ENCODE measurements at regions not wholly inside any gene's neighbourhood (a gene's known extent, or its start where the extent isn't known, plus 50 kb on each side); places are given as distances from the start of the nearest gene placed in this dataset.

GRCh38 chr6:159434410-159434809, 258.6 kb downstream of the SOD2 start:
- no peak for TF ChIP-seq CTCF (IDR thresholded peaks at IDR 0.05)
- WGBS, 2 donors, result 43 to 56% methylated on average over 4 of the region's 4 CpGs

GRCh38 chr6:159433550-159433949, 259.5 kb downstream of the SOD2 start:
- H3K27ac ChIP-seq, result no peak overlapping the region
- no peak overlapping the region for H3K4me3 ChIP-seq
- DNase-seq (no peak), ATAC-seq (no peak)
- peaks cover 0 to 20% (median 8%) of the 10 kb centered on the region in 7 donors for H3K27me3 ChIP-seq
- no peak for TF ChIP-seq CTCF (IDR thresholded peaks at IDR 0.05)
- no peaks in the 10 kb centered on the region for H3K36me3 ChIP-seq
- H3K9me3 ChIP-seq, result peaks cover 0 to 36% (median 21%) of the 10 kb centered on the region in 11 donors
- whole genome bisulfite sequencing, 2 donors, result 96 to 97% methylated on average over 4 of the region's 4 CpGs
- intact Hi-C loops (cut with DNase I), result no loop called here
- no peaks in the 10 kb centered on the region for H3K4me1 ChIP-seq

More at GRCh38 chr6:159434410-159434809, 258.6 kb downstream of the SOD2 start:
- DNase-seq (no peak), ATAC-seq (no peak)
- Histone ChIP-seq H3K4me1 (no peaks in the 10 kb centered on the region), H3K36me3 (no peaks in the 10 kb centered on the region), H3K27me3 (peaks cover 0 to 20% (median 8%) of the 10 kb centered on the region in 7 donors), H3K9me3 (peaks cover 0 to 36% (median 21%) of the 10 kb centered on the region in 11 donors), H3K27ac (no peak overlapping the region), H3K4me3 (no peak overlapping the region)
- intact Hi-C loops (cut with DNase I), result no loop called here

GRCh38 chr6:159431750-159432149, 261.3 kb downstream of the SOD2 start:
- Histone ChIP-seq H3K27ac (no peak overlapping the region), H3K36me3 (no peaks in the 10 kb centered on the region), H3K27me3 (peaks cover 0 to 15% (median 8%) of the 10 kb centered on the region in 7 donors), H3K9me3 (peaks cover 0 to 36% (median 21%) of the 10 kb centered on the region in 11 donors), H3K4me3 (no peak overlapping the region), H3K4me1 (no peaks in the 10 kb centered on the region)
- ATAC-seq (no peak), DNase-seq (no peak)
- intact Hi-C loops (cut with DNase I), result no loop called here
- TF ChIP-seq CTCF (IDR thresholded peaks at IDR 0.05), result no peak
- WGBS, 2 donors, result 79 to 83% methylated on average over 1 of the region's 1 CpG

- ATAC-seq, result no peak
- no peak for DNase-seq
- 63 to 73% methylated on average over 3 of the region's 3 CpGs for WGBS, 2 donors
Measured at GRCh38 chr6:159430323-159430722, 261.1 kb downstream of the FNDC1 start.

More at GRCh38 chr6:159430323-159430722, 261.1 kb downstream of the FNDC1 start:
- H3K36me3 ChIP-seq, result no peaks in the 10 kb centered on the region
- H3K4me3 ChIP-seq, result no peak overlapping the region
- no peak for TF ChIP-seq CTCF (IDR thresholded peaks at IDR 0.05)
- intact Hi-C loops (cut with DNase I), result no loop called here
- H3K9me3 ChIP-seq, result peaks cover 0 to 36% (median 21%) of the 10 kb centered on the region in 11 donors
- peaks cover 0 to 16% (median 2%) of the 10 kb centered on the region in 7 donors for H3K27me3 ChIP-seq
- no peak overlapping the region for H3K27ac ChIP-seq
- H3K4me1 ChIP-seq, result no peaks in the 10 kb centered on the region
